NOMO-1 (cell line): ENCODE measurements at regions not wholly inside any gene's neighbourhood (a gene's known extent, or its start where the extent isn't known, plus 50 kb on each side); places are given as distances from the start of the nearest gene placed in this dataset.
"Not testable (repeated sequence)": the region's sequence is repeated elsewhere in the genome, so short reads cannot be mapped to it uniquely, and the experiment has no call there.

ENCODE experiments used
- DNase-seq, 2 experiments: peaks; one replicate each; lab custom pipeline; 2025; ENCODE audit not compliant: unreplicated experiment in 2 of 2; lab: John Stamatoyannopoulos, UW

DNA sequence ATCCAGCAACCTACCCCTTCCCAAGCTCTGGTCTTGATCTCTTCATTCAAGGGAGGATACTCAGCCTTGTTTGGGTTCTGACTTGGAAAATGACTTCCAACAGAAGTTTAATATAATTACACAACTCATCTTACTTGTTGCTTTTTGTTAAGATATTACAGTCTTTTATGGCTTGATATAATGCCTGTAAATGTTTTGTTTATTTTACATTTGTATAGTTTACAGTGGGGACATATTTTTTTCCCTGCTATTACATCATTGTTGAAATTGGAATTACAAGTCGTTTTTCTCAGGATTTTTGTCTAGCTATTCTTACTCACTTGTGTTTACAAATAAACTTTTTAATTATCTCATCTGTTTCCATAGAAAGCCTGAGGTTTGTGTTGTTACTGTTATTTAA is 436.0 kb downstream of the CNTNAP4 start:
- no peak for DNase-seq

DNA sequence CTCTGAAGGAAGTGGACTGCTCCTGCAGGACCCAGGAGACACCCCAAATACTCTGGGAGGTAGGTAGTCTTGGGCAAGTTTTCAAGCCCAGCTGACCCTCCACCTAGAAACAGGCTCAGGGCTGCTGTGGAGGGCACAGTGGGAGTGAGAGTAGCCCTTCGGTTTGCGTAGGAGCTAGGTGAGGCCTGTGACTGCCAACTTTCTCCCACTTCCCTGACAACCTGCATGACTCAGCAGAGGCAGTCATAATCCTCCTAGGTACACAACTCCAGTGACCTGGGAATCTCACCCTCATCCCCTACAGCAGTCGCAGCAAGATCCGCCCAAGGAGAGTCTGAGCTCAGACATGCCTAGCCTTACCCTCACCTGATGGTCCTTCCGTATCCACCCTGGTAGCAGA is 439.1 kb downstream of the CNTNAP4 start:
- not testable (repeated sequence) for DNase-seq

DNA sequence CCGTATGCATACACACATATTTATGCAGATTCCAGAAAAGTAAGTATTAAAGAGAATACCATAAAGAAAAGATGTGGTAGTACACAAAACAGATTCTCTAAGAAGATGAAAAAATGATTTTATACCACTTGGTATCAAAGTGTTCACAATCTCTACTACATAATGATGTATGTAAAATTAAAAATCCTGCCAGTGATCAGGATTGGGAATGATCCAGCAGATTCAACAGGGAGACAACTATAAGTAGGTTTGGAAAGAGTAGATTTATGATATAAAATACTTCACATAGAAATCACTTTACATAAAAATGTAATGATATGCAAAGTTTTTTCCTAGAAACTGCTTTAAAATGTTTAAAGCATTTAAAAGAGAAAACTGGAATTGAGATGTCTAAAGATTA is 447.0 kb downstream of the CNTNAP4 start:
- no peak for DNase-seq

DNA sequence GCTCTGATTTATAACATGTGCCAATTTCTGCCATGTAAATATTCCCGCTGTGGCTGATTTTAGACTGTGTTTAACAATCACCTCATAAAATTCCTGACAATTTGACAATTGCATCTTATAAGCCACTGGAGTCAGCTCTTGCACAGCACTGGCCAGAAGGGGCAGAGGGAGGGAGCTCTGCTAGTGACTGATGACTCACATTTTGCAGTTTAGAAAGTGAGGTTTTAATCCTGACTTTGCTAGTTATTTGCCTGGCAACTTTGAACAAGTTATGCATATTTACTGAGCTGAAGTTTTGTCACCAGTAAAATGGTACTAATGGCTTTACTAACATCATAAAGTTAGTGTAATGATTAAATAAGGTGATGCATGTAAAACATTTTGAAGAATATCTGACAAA is 452.3 kb downstream of the CNTNAP4 start:
- no peak for DNase-seq

DNA sequence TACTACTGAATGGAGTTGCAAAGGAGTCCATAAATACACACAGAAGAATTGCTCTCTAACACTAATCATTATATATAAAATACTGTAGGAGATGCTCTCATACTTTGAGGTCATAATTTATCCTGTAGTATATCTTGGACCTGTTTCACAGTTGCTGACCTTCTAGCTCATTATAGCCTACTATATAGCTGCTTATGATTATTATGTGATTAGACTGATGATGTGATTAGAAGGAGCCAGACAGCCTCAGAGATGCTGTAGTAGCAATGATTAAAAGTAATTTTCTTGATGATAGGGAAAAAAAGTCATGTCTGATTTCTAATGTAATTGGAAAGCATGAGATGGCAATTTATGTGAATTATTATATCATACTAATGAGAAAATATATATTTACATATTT is 455.7 kb downstream of the CNTNAP4 start:
- no peak for DNase-seq

DNA sequence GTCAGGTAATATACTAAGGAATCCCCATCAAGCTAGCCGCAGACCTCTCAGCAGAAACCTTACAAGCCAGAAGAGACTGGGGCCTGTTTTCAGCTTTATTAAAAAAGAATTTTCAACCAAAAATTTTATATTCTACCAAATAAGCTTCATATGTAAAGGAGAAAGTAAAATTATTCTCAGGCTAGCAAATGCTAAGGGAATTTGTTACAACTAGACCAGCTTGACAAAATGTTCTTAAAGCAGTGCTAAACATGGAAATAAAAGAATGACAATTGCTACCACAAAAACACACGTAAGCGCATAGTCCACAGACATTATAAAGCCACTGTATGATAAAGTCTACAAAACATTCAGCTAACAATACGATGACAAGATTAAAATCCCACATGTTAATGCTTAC is 449.4 kb upstream of the MON1B start:
- DNase-seq, result no peak

DNA sequence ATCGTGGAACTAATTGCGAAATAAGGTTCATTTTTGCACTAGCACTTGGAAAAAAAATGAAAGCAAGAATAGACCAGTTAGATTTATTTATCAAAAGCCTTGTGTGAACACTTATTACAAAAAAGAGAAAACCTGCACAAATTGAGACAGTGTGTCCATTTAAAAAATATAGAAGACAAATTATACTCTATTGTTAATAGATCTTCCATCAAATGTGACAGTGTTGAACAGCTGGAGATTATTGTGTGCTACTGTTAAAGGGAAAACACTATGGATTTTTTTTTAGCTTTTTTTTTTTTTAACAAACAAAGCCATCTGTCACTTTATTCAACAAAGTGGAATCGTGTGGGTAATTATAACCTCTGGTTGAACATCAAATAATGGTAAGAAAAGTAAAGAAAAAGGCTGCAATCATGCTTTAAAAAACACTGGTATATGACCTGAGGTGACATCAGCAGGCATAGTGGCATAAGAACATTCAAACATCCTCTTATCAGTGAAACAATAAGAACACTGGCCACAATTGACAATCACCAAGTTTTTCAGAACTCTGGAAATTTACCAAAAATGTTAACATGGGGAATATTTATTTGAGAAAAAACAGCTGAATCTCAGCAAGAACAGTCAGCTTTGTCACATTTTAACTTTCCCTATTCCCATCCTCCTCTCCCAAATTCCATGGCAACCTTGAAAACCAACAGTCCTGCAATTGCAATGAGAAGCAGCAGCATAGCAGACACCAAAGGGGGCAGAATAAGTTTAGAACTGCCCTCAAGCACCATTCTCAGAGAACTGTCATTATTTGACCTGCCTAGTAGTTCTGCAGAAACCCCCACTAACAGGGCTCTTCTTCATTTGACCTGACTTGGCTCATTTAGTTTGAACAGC is 442.3 kb upstream of the MON1B start:
- DNase-seq, result no peak

DNA sequence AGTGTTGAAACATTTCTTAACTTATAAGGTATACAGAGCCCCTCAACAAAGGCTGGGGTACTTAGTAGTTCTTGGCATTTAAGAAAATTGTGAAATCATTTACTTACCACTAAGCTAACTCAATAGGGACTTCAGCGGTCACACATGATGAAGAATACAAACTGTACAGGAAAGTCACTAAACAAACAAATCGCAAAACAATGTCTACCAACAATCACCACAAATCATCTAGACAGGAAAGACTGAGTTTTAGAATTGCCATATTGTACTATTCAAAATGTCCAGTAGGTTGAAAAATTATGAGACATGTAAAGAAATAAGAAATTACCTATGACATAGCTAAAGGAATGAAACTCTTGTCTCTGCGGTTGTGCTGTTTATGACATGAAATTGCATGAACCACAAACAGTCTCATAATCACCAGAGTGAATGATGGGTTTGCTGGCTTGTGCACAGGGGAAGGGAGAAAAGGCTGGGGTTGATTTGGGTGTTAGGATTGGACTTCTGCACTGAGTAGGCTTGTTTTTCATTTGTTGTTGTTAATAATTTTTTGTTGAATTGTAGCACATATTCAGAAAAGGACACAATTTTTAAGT is 441.1 kb upstream of the MON1B start:
- no peak for DNase-seq

DNA sequence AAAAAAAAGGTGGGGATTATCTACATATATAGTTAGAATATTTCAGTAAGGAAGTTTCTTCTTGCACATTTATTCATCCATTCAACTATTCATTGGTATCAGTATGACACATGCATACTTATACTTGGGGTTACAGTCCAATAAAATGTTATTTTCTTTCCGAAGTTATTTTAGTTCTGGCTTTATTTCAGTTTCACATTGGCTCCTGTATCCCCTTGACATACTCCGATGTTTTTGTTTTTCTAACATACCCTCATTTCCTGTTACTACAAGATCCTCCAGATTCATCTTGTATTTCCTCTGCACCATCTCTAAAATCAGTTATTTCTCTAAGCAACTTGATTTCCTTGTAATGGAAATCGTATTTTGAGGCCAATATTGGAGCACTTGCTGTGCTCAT is 435.5 kb upstream of the MON1B start:
- DNase-seq, result no peak

DNA sequence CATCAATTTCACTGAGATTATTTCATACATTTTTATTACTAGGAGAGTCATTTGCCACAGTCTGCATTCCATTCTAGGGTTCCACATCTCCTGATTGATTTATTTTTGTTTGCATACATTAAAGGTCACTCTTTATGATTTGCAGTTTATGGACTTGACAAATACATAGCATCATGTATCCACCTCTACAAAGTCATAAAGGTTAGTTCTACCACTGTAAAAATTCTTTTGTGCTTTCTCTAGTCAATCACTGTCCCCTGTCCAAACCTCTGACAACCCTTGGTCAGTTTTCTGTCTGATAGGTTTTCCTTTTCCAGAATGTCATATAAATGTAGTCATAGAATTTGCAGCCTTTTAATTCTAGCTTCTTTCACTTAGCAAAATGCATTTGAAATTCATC is 434.6 kb upstream of the MON1B start:
- no peak for DNase-seq

DNA sequence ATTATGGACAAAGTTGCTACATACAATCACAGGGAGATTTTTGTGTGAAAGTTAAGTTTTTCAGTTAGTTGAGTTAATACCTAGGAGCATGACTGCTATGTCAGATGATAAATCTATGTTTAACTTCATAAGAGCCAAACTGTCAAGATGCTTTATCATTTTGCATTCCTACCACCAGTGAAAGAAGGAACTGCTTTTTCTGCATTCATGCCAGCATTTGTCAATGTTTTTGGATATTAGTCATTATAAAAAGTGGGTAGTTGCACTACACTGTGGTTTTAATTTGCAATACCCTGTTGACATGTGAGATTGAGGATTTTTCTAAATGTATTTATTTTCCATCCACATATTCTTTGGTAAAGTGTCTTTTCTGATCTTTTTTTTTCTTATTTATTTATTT is 434.0 kb upstream of the MON1B start:
- no peak for DNase-seq

DNA sequence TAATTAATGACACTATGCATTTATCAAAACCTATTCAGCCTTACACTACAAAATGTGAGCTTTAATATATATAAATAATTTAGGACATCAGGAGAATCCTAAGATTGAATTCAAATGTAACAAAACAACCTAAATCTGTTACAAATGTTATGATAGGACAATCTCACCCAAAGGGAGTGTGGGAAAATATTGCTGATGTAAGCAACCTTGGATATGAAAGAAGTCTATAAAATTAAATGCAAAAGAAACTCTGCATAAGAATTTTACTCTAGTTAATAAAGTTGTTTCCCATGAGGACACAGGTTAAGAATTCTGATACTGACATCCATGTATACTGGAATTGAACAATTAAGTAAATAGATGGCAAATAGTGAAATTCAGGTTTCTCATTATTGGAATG is 424.5 kb upstream of the MON1B start:
- no peak for DNase-seq

DNA sequence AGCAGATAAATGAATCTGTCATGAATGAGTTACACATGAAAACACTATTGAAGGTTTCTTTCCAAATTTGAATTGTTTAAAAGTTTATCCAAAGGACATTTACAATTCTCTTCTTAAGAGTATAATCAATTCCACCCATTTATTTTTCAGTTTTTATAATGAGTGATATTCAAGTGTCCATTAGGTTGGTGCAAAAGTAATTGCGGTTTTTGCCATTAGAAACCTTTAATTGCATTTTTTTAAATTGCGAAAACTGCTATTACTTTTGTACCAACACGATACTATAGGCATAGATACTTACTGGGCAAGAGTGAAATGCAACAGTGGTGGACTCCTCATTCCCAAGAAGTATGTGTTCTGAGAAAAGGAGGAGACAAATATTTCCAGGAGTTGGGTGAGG is 422.7 kb upstream of the MON1B start:
- DNase-seq, result no peak

DNA sequence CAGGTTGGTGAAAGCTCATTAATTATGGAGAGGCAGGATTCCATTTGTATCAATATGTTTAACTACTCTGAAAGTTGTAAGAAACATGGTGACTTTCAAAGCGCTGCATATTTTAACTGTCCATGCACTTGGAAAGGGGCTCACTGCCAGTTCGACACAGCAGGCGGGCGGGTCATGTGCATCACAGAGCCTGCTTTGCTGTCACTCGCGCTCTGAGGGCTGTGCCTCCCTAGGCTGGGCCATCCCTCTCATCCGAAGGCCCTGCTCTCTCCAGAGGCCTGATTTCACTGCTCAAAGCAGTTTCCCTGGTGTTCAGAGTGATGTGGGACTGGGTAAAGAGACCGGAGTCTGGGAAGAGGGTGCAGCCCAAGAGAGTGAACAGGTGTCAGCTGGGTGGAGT is 422.0 kb upstream of the MON1B start:
- no peak for DNase-seq

DNA sequence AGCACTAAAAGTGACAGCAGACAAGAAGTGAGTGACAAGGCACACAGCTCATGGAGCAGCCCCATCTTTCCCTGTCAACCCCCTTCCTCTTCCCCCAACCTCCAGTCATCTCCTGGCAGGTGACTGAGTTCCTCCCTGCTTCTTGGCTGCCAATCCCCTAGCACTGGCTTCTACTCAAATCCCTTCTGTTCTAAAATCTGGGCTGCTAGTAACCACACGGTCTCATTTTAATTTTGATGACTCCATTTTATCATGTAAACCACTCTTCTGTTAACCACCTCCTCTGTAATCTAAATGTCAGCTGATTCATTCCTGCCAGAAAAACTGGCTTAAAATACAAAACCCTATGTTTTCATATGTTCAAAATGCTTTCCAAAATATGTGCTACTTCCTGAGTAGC is 419.8 kb upstream of the MON1B start:
- DNase-seq, result no peak

DNA sequence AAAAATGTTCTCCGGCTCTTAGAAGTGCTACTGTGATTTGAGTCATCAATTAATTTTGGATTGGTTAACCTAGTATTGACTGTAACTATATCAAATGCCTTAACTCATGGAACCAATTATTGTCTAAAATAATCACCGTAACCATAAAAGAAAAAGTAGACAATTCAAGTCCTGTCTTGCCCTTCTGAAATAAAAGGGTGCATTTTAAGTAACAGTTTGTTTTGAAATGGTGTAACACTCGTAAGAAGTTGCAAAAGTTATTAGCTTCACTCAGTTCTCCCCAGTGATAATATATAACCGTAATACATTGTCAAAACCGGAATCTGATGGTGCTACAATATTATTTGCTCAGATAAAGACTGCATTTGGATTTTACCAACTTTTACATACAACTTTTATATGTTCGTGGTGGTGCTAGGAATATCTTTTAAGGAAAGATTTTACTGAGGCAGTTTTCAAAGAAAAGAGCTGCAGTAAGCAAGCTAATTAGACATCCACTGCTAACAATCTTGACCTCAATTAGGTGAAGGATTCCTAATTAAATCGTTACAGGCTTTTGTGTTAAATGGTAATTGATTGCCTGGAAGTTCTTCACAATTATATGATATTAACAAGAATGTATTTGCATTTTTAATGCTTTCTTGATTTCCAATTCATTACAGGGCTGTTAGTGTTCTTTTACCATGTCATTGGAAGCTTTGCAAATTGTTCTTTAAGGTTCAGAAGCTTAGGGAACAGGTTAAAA is 413.1 kb upstream of the MON1B start:
- no peak for DNase-seq

DNA sequence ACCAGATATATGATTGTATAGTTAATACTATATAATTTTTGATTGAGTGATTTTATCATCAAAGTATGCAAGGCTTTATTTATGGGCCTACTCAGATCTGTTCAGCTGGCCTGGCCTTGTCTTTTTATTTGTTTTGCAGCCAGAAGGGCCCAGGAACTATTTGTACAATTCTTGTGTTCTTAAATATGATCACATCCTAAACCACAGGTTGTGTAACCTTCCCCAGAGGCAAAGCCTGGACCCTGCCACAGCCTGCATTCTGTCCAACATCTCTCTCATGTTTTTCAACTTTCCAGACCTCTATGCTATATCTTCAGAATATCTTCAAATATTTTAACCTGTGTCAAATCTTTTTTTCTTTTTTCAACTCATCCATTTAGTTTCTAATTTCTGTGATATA is 410.4 kb upstream of the MON1B start:
- DNase-seq, result peak; percentile 7 to 21

DNA sequence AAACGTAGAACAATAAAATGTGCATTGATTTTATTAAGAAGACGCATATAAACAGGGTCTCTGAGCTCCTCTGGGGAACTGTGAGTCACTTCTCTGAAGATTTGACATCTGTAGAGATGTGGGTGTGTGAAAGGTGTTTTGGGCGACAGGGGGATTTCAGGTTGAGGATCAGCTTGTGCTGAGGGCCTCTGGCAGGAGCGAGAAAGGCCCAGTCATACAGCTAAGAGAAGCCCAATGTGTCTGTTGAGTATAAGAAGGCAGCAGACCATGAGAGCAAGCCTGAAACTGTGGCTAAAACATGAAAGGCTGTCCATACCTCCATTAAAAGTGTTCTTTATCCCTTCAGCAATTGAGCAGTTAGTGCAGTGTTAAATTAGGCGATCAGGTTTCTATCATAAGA is 406.5 kb upstream of the MON1B start:
- DNase-seq, result no peak

DNA sequence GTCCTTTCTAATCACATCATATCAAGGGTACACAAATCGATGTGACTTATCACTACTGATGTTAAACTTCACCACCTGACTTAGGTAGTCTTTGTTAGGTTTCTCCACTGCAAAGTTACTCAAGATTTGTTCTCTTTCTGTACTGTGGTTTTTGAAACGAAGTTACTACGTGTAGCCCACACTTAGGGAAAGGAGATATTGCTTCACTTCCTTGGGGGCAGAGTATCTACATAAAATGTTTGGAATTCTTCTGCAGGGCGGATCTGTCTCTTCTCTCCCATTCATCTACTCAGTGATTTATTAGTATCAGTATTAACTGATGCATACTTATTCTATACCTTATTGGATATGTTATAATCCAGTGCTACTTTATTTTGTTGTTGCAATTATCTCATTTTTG is 403.6 kb upstream of the MON1B start:
- DNase-seq, result no peak

DNA sequence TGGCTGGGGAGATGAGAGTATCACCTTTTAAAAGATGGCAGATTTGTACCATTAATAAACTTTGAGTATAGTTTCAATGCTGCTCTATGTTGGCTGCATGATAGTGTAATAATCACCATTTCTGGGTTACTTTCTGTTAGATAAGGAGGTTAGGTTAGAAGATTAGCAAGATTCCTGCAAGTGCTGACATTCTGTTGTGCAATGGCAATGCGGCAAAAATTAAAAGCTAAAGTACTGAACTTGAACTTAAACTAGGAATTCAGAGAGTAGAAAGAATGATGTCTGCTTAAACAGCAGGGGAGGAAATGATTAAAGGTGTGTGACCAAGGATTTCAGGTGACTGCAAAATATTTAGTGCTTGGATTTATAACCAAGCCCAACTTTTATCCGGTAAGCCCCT is 399.8 kb upstream of the MON1B start:
- no peak for DNase-seq

DNA sequence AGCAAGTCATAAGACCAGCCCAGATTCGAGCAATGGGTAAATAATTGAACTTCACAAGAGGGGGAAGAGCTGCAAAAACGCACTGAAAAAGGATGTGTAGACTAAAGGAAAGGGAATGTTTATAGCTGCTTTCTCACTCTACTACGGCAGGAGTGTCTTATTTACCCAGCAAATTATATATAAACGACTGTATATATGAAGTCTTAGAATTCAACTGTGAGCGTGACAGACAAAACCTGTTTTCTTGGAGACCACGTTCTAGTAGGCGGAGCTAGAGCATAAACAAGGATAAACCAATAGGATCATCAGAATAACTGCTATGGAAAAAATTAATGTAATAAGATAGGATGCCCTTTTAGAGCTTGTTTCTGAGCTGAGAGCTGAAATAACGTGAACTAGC is 394.6 kb upstream of the MON1B start:
- no peak for DNase-seq

DNA sequence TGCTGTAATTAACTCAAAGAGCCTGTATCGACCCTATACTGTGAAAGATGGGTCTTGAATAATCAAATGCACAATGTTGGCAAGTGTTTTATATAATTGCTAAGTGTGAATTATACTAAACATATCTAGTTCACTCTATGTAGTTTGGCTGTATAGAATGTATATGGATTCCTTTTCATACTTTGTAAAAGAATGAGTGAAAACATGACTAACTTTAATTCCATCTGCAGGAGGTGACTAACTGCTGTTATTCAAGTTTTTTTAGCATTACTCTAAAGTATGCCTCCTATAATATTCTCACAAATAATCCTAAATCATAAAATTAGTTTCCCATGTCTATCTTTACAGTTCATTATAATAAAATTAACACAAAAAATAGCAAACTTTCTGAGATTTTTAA is 394.0 kb upstream of the MON1B start:
- no peak for DNase-seq
